ENCODE measurements at regions not wholly inside any gene's neighbourhood (a gene's known extent, or its start where the extent isn't known, plus 50 kb on each side); places are given as distances from the start of the nearest gene placed in this dataset.

GRCh38 chr21:39034590-39035536 lies 148.4 kb downstream of the PSMG1 start:
- no peak overlapping the region for H4K91ac ChIP-seq (ENCODE audit: insufficient read depth, low read depth, low read length)
- H3K9me1 ChIP-seq (ENCODE audit: insufficient read depth, low read length): peaks cover 6% of the 10 kb centered on the region
- H3K27ac ChIP-seq (ENCODE audit: insufficient read depth, low read length): no peak overlapping the region
- peaks cover 6% of the 10 kb centered on the region for H3K4me1 ChIP-seq (ENCODE audit: control insufficient read depth, insufficient read depth, low read length)
- no TSS peak for BruUV-seq (replicated peaks)
- no peak overlapping the region for H2BK15ac ChIP-seq (ENCODE audit: low read depth, low read length)
- no peak for DNase-seq
- intact Hi-C loops (cut with micrococcal nuclease) (no loop called here), dilution Hi-C loops (cut with HindIII; ENCODE audit: low sequenced_read_pairs, unreplicated experiment) (no loop called here), in situ Hi-C loops (cut with MboI; ENCODE audit: low sequenced_read_pairs) (no loop called here)
- ChIA-PET CTCF (no interaction called here), POLR2A (ENCODE audit: unreplicated experiment) (no interaction called here)
- H3K4ac ChIP-seq (ENCODE audit: low read depth, low read length): no peak overlapping the region
- H2BK5ac ChIP-seq (ENCODE audit: low read depth, low read length, poor library complexity, severe bottlenecking): no peak overlapping the region
- H4K5ac ChIP-seq (ENCODE audit: low read depth, low read length): no peak overlapping the region
- peak overlapping the region; percentile 18; the same call in 1 of the 2 replicates for H2BK120ac ChIP-seq (ENCODE audit: low read depth, low read length)
- no peak overlapping the region for H3K23ac ChIP-seq (ENCODE audit: low read depth, low read length)
- H3K4me2 ChIP-seq (ENCODE audit: low read depth, low read length): no peak overlapping the region
- ATAC-seq (ENCODE audit: low read depth): no peak
- no peak overlapping the region for H2AFZ ChIP-seq (replicated peaks; ENCODE audit: low read length, poor library complexity)
- H3K4me3 ChIP-seq (ENCODE audit: insufficient read depth, low read depth, low read length): no peak overlapping the region
- peak overlapping the region; percentile 62 for H2AK9ac ChIP-seq (replicated peaks; ENCODE audit: low read depth, low read length, poor library complexity)
- H3K79me1 ChIP-seq (ENCODE audit: low read depth in 1 of 2, low read length in 2 of 2): no peaks in the 10 kb centered on the region
- no peaks in the 10 kb centered on the region for H3K27me3 ChIP-seq (ENCODE audit: control insufficient read depth, insufficient read depth, low read length)
- H3K9me3 ChIP-seq (ENCODE audit: control insufficient read depth, insufficient read depth, low read length): no peaks in the 10 kb centered on the region
- H3K56ac ChIP-seq (ENCODE audit: extremely low read depth, insufficient read depth, low read length): no peak overlapping the region
- H3K36me3 ChIP-seq (ENCODE audit: control insufficient read depth, insufficient read depth, low read length): no peaks in the 10 kb centered on the region
- H3K18ac ChIP-seq (ENCODE audit: low read depth, low read length): no peak overlapping the region
- no peak overlapping the region for H4K8ac ChIP-seq (ENCODE audit: low read depth in 2 of 2, low read length in 2 of 2)
- H2AK5ac ChIP-seq (ENCODE audit: low read depth, low read length): no peak overlapping the region
- TF ChIP-seq BHLHE40 (IDR thresholded peaks at IDR 0.05; ENCODE audit: low read depth, low read length): no peak
- no peak for TF ChIP-seq USF2 (IDR thresholded peaks at IDR 0.05; ENCODE audit: low read depth, low read length)
- no peak for TF ChIP-seq MXI1 (IDR thresholded peaks at IDR 0.05; ENCODE audit: borderline replicate concordance, low read depth, low read length)
- no peak for TF ChIP-seq RCOR1 (IDR thresholded peaks at IDR 0.05; ENCODE audit: insufficient replicate concordance, low read length)
- no peak for TF ChIP-seq POLR2A (IDR thresholded peaks at IDR 0.05; ENCODE audit: low read depth, low read length)
- no peak for TF ChIP-seq FOS (IDR thresholded peaks at IDR 0.05; ENCODE audit: low read depth, low read length)
- TF ChIP-seq CEBPB (IDR thresholded peaks at IDR 0.05; ENCODE audit: low read depth, low read length): no peak
- no peak for TF ChIP-seq CTCF (conservative IDR thresholded peaks at IDR 0.05; ENCODE audit: low read depth, low read length)
- no peak for TF ChIP-seq RFX5 (IDR thresholded peaks at IDR 0.05; ENCODE audit: low read depth, low read length)
- no peak for TF ChIP-seq MAFK (IDR thresholded peaks at IDR 0.05; ENCODE audit: low read depth, low read length)
- no peak for TF ChIP-seq ELK1 (IDR thresholded peaks at IDR 0.05; ENCODE audit: borderline replicate concordance, low read depth, low read length)
- H2BK20ac ChIP-seq (ENCODE audit: low read depth, low read length): no peak overlapping the region
- H3K14ac ChIP-seq (replicated peaks; ENCODE audit: low read depth, low read length): no peak overlapping the region
- 86% methylated on average over 1 of the region's 12 CpGs; no CpG with 5 or more reads in 1 of the 2 experiments for WGBS, 2 experiments (ENCODE audit: extremely low coverage in 2 of 2, insufficient read length in 1 of 2)
- no peaks in the 10 kb centered on the region for H4K20me1 ChIP-seq (ENCODE audit: insufficient read depth, low read length)
- no peak overlapping the region for H3K9ac ChIP-seq (ENCODE audit: low read depth, low read length)
